Panc1 (cell line): ENCODE measurements at regions not wholly inside any gene's neighbourhood (a gene's known extent, or its start where the extent isn't known, plus 50 kb on each side); places are given as distances from the start of the nearest gene placed in this dataset.

Experiments used
- CTCF ChIP-seq: fragments of 450-650 bp; IDR thresholded peaks from 2 replicates; pipeline ENCODE4 v1.5.1; 2017; ENCODE audit warnings: mild to moderate bottlenecking
- POLR2AphosphoS5 ChIP-seq: IDR thresholded peaks from 2 replicates; pipeline ENCODE4 v1.6.1; 2012; ENCODE audit warnings: mild to moderate bottlenecking, low read depth, low read length, moderate library complexity
- REST ChIP-seq, 2 experiments: IDR thresholded peaks; 2 replicates each; pipeline ENCODE4 v1.6.1; 2011 to 2012; ENCODE audit warnings: low read depth in 2 of 2, control low read depth in 1 of 2, low read length in 1 of 2, mild to moderate bottlenecking in 1 of 2, moderate library complexity in 1 of 2; ENCODE audit not compliant: insufficient read depth in 1 of 2
- SIN3A ChIP-seq: IDR thresholded peaks from 2 replicates; pipeline ENCODE4 v1.6.1; 2012; ENCODE audit warnings: low read depth, mild to moderate bottlenecking, low read length, moderate library complexity, borderline replicate concordance; ENCODE audit not compliant: insufficient read depth

GRCh38 chr5:100188339-100188738 lies 346.8 kb upstream of the FAM174A start:
- no peak for TF ChIP-seq CTCF
- TF ChIP-seq REST (IDR thresholded peaks at IDR 0.05; ENCODE audit: insufficient read depth in 1 of 2, low read depth in 2 of 2, low read length in 1 of 2) = no peak
- TF ChIP-seq POLR2AphosphoS5 = no peak
- TF ChIP-seq SIN3A = no peak
